ENCODE measurements at regions not wholly inside any gene's neighbourhood (a gene's known extent, or its start where the extent isn't known, plus 50 kb on each side); places are given as distances from the start of the nearest gene placed in this dataset.

DNA sequence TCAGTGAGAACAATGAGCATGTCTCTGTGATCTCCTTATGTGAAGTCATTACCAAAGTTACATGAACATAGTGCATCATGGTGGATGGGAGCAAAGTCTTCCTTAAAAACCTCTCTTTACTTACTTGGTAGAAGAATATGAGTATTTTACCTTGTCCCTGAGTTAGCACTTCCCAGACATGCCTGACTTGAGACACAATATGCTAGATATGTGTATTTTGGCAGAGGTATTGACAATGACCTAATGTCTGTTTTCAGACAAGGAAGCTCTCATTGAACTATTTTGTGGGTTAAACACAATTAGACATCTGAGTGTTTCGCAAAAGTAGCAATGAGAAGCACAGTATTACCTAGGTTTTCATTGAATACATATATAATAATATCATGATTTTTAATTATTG lies 99.1 kb upstream of the MC4R start:
- Histone ChIP-seq H3K4ac (ENCODE audit: low read depth, low read length) (no peak overlapping the region), H2AK5ac (ENCODE audit: low read depth, low read length) (no peak overlapping the region), H4K91ac (ENCODE audit: insufficient read depth, low read depth, low read length) (no peak overlapping the region), H2BK15ac (ENCODE audit: low read depth, low read length) (no peak overlapping the region), H2BK20ac (ENCODE audit: low read depth, low read length) (no peak overlapping the region), H2AK9ac (replicated peaks; ENCODE audit: low read depth, low read length, poor library complexity) (no peak overlapping the region), H3K56ac (ENCODE audit: extremely low read depth, insufficient read depth, low read length) (no peak overlapping the region), H3K27me3 (ENCODE audit: control insufficient read depth, insufficient read depth, low read length) (no peaks in the 10 kb centered on the region), H3K36me3 (ENCODE audit: control insufficient read depth, insufficient read depth, low read length) (no peaks in the 10 kb centered on the region), H3K27ac (ENCODE audit: insufficient read depth, low read length) (no peak overlapping the region), H3K18ac (ENCODE audit: low read depth, low read length) (no peak overlapping the region), H4K5ac (ENCODE audit: low read depth, low read length) (no peak overlapping the region), H3K4me1 (ENCODE audit: control insufficient read depth, insufficient read depth, low read length) (no peaks in the 10 kb centered on the region), H4K20me1 (ENCODE audit: insufficient read depth, low read length) (no peaks in the 10 kb centered on the region), H3K9me1 (ENCODE audit: insufficient read depth, low read length) (no peaks in the 10 kb centered on the region), H2AFZ (replicated peaks; ENCODE audit: low read length, poor library complexity) (no peak overlapping the region), H3K4me2 (ENCODE audit: low read depth, low read length) (no peak overlapping the region), H3K14ac (replicated peaks; ENCODE audit: low read depth, low read length) (no peak overlapping the region), H3K23ac (ENCODE audit: low read depth, low read length) (no peak overlapping the region), H2BK5ac (ENCODE audit: low read depth, low read length, poor library complexity, severe bottlenecking) (no peak overlapping the region), H3K9me3 (ENCODE audit: control insufficient read depth, insufficient read depth, low read length) (no peaks in the 10 kb centered on the region), H4K8ac (ENCODE audit: low read depth in 2 of 2, low read length in 2 of 2) (no peak overlapping the region), H3K4me3 (ENCODE audit: insufficient read depth, low read depth, low read length) (no peak overlapping the region), H3K79me1 (ENCODE audit: low read depth in 1 of 2, low read length in 2 of 2) (no peaks in the 10 kb centered on the region), H2BK120ac (ENCODE audit: low read depth, low read length) (no peak overlapping the region), H3K9ac (ENCODE audit: low read depth, low read length) (no peak overlapping the region)
- POLR2A ChIA-PET (ENCODE audit: unreplicated experiment): no interaction called here
- CTCF ChIA-PET: no interaction called here
- no TSS peak for BruUV-seq (replicated peaks)
- intact Hi-C loops (cut with micrococcal nuclease) (no loop called here), dilution Hi-C loops (cut with HindIII; ENCODE audit: low sequenced_read_pairs, unreplicated experiment) (no loop called here), in situ Hi-C loops (cut with MboI; ENCODE audit: low sequenced_read_pairs) (no loop called here)
- DNase-seq (no peak), ATAC-seq (ENCODE audit: low read depth) (no peak)
- TF ChIP-seq RCOR1 (IDR thresholded peaks at IDR 0.05; ENCODE audit: insufficient replicate concordance, low read length): no peak
- no peak for TF ChIP-seq POLR2A (IDR thresholded peaks at IDR 0.05; ENCODE audit: low read depth, low read length)
- no peak for TF ChIP-seq SMC3 (IDR thresholded peaks at IDR 0.05; ENCODE audit: low read depth, low read length)
- no peak for TF ChIP-seq NFE2L2 (IDR thresholded peaks at IDR 0.05; ENCODE audit: low read depth, low read length)
- no peak for TF ChIP-seq FOS (IDR thresholded peaks at IDR 0.05; ENCODE audit: low read depth, low read length)
- TF ChIP-seq RAD21 (IDR thresholded peaks at IDR 0.05; ENCODE audit: low read length): no peak
- no peak for TF ChIP-seq RFX5 (IDR thresholded peaks at IDR 0.05; ENCODE audit: low read depth, low read length)
- no peak for TF ChIP-seq CHD1 (IDR thresholded peaks at IDR 0.05; ENCODE audit: low read depth, low read length)
- TF ChIP-seq MAZ (IDR thresholded peaks at IDR 0.05; ENCODE audit: borderline replicate concordance, low read depth, low read length): no peak
- TF ChIP-seq, protein P1, sequence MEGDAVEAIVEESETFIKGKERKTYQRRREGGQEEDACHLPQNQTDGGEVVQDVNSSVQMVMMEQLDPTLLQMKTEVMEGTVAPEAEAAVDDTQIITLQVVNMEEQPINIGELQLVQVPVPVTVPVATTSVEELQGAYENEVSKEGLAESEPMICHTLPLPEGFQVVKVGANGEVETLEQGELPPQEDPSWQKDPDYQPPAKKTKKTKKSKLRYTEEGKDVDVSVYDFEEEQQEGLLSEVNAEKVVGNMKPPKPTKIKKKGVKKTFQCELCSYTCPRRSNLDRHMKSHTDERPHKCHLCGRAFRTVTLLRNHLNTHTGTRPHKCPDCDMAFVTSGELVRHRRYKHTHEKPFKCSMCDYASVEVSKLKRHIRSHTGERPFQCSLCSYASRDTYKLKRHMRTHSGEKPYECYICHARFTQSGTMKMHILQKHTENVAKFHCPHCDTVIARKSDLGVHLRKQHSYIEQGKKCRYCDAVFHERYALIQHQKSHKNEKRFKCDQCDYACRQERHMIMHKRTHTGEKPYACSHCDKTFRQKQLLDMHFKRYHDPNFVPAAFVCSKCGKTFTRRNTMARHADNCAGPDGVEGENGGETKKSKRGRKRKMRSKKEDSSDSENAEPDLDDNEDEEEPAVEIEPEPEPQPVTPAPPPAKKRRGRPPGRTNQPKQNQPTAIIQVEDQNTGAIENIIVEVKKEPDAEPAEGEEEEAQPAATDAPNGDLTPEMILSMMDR (conservative IDR thresholded peaks at IDR 0.05; ENCODE audit: low read depth, low read length): no peak
- TF ChIP-seq, protein P2, sequence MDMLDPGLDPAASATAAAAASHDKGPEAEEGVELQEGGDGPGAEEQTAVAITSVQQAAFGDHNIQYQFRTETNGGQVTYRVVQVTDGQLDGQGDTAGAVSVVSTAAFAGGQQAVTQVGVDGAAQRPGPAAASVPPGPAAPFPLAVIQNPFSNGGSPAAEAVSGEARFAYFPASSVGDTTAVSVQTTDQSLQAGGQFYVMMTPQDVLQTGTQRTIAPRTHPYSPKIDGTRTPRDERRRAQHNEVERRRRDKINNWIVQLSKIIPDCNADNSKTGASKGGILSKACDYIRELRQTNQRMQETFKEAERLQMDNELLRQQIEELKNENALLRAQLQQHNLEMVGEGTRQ (IDR thresholded peaks at IDR 0.05; ENCODE audit: low read depth, low read length): no peak
- TF ChIP-seq, protein P3, sequence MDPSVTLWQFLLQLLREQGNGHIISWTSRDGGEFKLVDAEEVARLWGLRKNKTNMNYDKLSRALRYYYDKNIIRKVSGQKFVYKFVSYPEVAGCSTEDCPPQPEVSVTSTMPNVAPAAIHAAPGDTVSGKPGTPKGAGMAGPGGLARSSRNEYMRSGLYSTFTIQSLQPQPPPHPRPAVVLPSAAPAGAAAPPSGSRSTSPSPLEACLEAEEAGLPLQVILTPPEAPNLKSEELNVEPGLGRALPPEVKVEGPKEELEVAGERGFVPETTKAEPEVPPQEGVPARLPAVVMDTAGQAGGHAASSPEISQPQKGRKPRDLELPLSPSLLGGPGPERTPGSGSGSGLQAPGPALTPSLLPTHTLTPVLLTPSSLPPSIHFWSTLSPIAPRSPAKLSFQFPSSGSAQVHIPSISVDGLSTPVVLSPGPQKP (IDR thresholded peaks at IDR 0.05; ENCODE audit: borderline replicate concordance, low read depth, low read length): no peak
- TF ChIP-seq MXI1 (IDR thresholded peaks at IDR 0.05; ENCODE audit: borderline replicate concordance, low read depth, low read length): no peak
- no peak for TF ChIP-seq BHLHE40 (IDR thresholded peaks at IDR 0.05; ENCODE audit: low read depth, low read length)
- WGBS, 2 experiments (ENCODE audit: extremely low coverage in 2 of 2, insufficient read length in 1 of 2): no CpG with 5 or more reads among the region's 1 CpG

All from IMR-90 (cell line).